GM08714 (cell line): ENCODE measurements at regions not wholly inside any gene's neighbourhood (a gene's known extent, or its start where the extent isn't known, plus 50 kb on each side); places are given as distances from the start of the nearest gene placed in this dataset.
"Not testable (repeated sequence)": the region's sequence is repeated elsewhere in the genome, so short reads cannot be mapped to it uniquely, and the experiment has no call there.

ENCODE experiments used
- H3K4me3 ChIP-seq: fragments of 200-500 bp; sonication (Bioruptor generic); 2 replicates; pipeline ENCODE4 v1.5.1; 2014; ENCODE audit warnings: mild to moderate bottlenecking, low read length, inconsistent platforms
- ZNF274 ChIP-seq: IDR thresholded peaks from 2 replicates; pipeline ENCODE4 v1.6.1; 2012; ENCODE audit warnings: mild to moderate bottlenecking, low read depth, low read length

GRCh38 chr21:10425856-10426255 is 95.5 kb upstream of the TPTE start:
- no peak for TF ChIP-seq ZNF274
- no peak overlapping the region for H3K4me3 ChIP-seq

GRCh38 chr21:10426812-10427211 is 94.6 kb upstream of the TPTE start:
- H3K4me3 ChIP-seq = not testable (repeated sequence)

DNA sequence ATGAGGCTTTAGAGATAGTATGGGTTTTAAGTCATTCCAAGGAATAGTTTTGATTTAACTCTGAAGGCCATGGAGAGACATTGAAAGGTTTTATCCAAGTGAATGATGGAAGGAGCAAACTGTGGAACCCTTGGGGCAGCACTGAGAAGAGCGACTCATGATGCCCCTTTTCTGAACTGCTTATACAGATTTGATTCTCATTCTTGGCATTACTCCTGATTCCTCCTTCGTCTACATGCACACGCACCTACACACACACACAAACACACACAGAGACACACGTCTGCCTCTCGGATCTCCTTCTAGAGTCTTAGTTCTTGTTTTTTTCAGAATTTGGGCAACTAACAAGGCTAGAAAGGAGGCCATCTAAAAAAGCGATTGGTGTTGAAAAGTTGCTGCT is 94.1 kb upstream of the TPTE start:
- TF ChIP-seq ZNF274 = 0 out of 2 replicates have a peak, but pooled peaks have one; percentile 27
- H3K4me3 ChIP-seq = not testable (repeated sequence)

DNA sequence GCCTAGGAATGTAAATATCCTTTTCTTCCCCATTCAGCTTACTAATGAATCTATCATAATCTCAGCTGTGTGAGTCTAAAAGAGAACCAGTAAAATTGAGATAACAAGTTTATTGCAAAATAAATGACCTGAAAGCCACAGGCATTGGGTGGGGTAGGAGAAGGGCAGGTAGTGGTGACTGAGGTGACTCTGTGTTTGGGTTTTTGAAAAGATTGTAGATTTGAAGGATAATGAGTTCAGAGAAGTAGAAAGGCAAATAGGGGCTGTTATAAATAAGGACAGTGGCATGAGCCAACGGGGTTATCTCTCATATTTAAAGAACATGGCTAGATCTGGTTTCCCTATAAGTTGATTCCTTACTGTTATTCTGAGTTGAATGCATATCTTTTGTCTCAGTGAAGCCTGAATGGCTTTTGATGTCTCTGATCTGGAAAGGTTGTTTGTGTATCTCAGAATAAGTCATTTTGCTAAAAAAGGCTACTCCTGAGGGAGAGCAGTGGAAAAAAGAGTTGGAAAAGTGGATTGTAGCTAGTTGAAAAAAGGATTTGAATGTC is 92.3 kb upstream of the TPTE start:
- H3K4me3 ChIP-seq = not testable (repeated sequence)

GRCh38 chr21:10430005-10430404 is 91.4 kb upstream of the TPTE start:
- H3K4me3 ChIP-seq = no peak overlapping the region
- TF ChIP-seq ZNF274 = no peak

GRCh38 chr21:10431995-10432394 is 89.4 kb upstream of the TPTE start:
- not testable (repeated sequence) for H3K4me3 ChIP-seq

DNA sequence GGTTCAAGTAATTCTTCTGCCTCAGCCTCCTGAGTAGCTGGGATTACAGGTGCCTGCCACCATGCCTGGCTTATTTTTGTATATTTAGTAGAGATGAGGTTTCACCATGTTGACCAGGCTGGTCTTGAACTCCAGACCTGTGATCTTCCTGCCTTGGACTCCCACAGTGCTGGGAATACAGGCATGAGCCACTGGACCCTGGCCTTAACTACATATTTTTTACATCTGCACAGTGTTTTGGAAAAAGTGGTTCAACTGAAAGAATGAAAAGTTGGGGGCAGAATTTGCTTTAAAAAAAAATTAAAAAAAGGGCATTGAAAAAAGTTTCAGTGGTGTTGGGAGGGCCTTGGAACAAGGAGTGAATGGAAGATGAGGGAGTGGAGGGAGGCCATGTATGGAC is 88.9 kb upstream of the TPTE start:
- H3K4me3 ChIP-seq = not testable (repeated sequence)

DNA sequence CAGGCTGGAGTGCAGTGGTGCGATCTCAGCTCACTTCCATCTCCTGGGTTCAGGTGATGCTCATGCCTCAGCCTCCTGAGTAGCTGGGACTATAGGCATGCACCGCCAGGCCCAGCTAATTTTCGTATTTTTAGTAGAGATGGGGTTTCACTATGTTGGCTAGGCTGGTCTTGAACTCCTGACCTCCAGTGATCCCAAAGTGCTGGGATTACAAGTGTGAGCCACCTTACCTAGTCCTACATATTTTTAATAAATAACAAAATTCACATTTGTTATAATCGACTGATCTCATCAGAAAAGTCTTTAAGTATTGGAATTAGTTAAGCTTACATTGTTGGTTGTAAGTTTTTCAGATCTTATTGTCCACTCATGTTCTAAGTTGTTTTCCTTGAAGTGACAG is 83.4 kb upstream of the TPTE start:
- not testable (repeated sequence) for H3K4me3 ChIP-seq

DNA sequence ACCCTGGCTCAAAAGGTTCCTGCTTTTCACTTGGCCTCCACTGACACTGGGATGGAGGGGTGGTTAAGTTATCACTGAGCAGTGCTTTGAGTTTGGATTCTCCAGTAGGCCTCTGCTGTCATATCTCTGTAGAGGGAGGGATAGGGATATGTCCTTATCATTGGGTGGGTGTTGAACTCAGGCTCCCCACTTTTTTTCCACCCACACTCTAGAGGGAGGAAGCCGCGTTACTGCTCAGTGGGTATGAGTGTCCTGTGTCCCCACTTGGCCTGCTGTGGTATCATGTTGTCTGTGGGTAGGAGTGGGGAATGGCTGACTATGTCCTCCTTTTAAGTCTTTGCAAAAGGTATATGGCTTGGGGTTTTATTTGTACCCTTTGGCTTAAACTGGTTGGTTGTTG is 80.7 kb upstream of the TPTE start:
- not testable (repeated sequence) for H3K4me3 ChIP-seq

GRCh38 chr21:10442018-10442417 is 79.4 kb upstream of the TPTE start:
- H3K4me3 ChIP-seq = not testable (repeated sequence)

GRCh38 chr21:10445685-10446084 is 75.7 kb upstream of the TPTE start:
- not testable (repeated sequence) for H3K4me3 ChIP-seq

GRCh38 chr21:10449451-10449850 is 71.9 kb upstream of the TPTE start:
- H3K4me3 ChIP-seq = not testable (repeated sequence)

DNA sequence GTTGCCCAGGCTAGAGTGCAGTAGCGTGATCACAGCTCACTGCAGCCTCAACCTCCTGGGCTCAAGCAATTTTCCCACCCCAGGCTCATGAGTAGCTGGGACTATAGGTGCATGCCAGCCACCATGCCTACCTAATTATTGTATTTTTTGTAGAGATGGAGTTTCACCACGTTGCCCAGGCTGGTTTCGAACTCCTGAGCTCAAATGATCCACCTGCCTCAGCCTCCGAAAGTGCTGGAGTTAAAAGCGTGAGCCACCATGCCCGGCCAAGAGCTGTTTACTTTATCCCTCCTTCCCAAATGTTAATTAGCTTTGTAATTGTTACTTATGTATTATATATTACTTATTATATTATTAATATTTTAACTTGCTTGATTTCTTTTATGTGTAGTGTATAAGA is 70.1 kb upstream of the TPTE start:
- not testable (repeated sequence) for H3K4me3 ChIP-seq

DNA sequence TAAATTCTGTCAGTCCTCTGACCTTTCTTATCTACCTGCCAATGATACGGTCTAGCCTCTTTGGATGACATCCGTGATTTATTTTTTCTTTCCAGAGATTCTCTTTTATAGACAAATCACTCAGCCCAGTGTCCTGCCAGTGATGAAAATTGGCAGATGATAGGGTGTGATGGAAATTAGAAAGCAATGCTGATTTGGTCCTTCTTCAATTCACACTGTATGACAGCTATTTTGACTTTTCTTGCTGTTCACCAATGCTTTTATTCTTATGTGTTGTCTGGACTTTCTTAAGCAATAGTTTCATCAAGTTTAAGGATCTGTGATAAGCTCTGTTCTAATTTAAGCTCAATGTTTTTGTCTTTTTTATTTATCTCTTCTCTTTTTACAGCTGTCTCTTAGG is 63.6 kb upstream of the TPTE start:
- not testable (repeated sequence) for H3K4me3 ChIP-seq

DNA sequence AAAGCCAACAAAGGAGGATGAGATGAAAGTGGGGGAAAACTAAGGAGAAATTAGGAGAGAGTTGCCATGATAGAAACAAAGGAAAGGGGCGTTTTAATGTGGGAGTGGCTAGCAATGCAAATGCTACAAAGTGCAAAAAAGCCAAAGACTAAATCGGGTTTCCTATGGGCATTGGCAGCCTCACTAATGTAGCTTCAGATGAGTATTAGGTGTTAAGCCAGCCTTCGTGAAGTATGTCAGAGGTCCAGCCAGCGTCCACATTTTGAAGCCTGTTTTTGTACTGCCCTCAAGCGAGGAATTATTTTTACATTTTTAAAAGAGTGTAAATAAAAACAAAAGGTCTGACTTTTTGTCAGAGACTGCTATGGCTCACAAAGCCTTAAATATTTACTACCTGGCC is 60.4 kb upstream of the TPTE start:
- not testable (repeated sequence) for H3K4me3 ChIP-seq

DNA sequence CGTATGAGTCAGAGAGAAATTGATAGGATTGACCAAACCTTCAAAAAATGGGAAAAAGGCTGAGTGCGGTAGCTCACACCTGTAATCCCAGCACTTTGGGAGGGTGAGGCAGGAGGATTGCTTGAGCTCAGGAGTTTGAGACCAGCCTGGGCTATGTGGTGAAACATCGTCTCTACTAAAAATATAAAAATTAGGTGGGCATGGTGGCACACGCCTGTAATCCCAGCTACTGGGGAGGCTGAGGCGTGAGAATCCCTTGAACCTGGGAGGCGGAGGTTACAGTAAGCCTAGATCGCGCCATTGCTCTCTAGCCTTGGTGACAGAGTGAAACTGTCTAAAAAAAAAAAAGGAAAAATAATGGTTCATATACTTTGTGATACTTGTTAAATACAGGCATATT is 59.9 kb upstream of the TPTE start:
- not testable (repeated sequence) for H3K4me3 ChIP-seq

- no peak overlapping the region; the same call in 1 of the 2 replicates for H3K4me3 ChIP-seq
- TF ChIP-seq ZNF274 = no peak
These were observed 58.2 kb upstream of the TPTE start for GRCh38 chr21:10463156-10463555.

DNA sequence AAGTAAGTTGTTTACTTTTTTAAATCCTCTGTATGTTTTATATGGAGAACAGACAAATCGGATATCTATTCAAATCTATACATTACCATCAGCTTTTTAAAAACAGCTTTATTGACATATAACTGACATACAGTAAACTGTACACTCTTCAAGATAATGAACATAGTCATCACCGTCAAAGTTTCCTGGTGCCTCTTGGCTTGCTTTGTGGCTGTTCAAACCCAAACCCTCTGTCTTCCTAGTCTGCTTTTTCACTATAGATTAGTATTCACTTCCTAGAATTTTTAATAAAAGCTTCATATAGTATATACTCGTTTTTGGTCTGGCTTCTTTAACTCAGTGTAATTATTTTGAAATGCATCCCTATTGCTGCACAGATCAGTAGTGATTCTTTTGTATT is 56.4 kb upstream of the TPTE start:
- no peak overlapping the region for H3K4me3 ChIP-seq
- no peak for TF ChIP-seq ZNF274

DNA sequence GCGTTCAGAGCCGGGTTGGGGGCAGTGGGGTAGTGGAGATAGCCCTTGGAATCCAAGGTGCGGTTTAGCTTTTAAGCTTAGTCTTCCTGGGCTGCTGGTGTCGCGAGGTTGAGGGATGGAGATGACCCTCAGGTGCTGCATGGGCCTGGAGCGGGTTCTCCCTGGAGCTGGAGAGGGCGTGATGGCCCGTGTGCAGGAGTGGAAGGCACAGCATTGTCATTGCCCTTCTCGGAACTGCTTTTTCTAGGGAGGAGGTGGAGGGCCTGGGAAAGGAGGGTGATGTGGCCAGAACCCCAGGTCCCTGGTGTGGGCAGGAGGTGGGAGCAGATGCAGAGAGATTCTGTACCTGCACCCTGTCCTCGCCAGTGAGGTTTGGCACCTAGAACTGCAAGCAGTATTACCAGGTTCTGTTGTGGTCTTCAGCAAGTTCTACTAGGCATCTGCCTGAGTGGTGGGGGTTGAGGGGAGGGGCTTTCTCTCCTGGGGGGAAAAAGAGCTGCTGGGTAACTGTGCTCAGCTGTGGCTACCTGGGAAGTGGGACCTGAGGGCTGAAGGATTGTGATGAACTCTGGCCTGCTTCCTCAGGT is 55.8 kb upstream of the TPTE start:
- H3K4me3 ChIP-seq = not testable (repeated sequence)
